Kidney (tissue), 13 donors: ENCODE measurements at regions not wholly inside any gene's neighbourhood (a gene's known extent, or its start where the extent isn't known, plus 50 kb on each side); places are given as distances from the start of the nearest gene placed in this dataset.

Experiments
- DNase-seq, 5 donors: peaks; one replicate each; pipeline ENCODE4 v3.0.0-alpha.2; 2013 to 2020
- FAIRE-seq: peaks from 2 replicates; lab custom pipeline; 2012; peaks lifted over from hg19 to GRCh38; lab: Jason Lieb, UNC
- H3K27ac ChIP-seq, 2 donors: one replicate each; pipeline ENCODE4 v1.7.0; 2013; ENCODE audit warnings: low read depth in 2 of 2, low read length in 2 of 2, inconsistent platforms in 1 of 2
- H3K27me3 ChIP-seq: one replicate; pipeline ENCODE4 v1.7.1; 2013; ENCODE audit warnings: low read length, inconsistent platforms; ENCODE audit not compliant: control insufficient read depth, insufficient read depth
- H3K36me3 ChIP-seq, 3 donors: one replicate each; pipeline versions ENCODE4 v1.7.0 to v1.7.1; 2013; ENCODE audit warnings: low read length in 3 of 3, control low read depth in 1 of 3, inconsistent platforms in 1 of 3; ENCODE audit not compliant: insufficient read depth in 3 of 3, control insufficient read depth in 2 of 3
- H3K4me1 ChIP-seq, 3 donors: one replicate each; pipeline versions ENCODE4 v1.7.0 to v1.7.1; 2013; ENCODE audit warnings: low read length in 3 of 3, inconsistent platforms in 1 of 3, low read depth in 1 of 3; ENCODE audit not compliant: control insufficient read depth in 2 of 3, insufficient read depth in 2 of 3
- H3K4me3 ChIP-seq, 3 donors: one replicate each; pipeline versions ENCODE4 v1.7.0 to v1.8.1; 2013; ENCODE audit warnings: low read length in 3 of 3, control low read depth in 1 of 3, inconsistent platforms in 1 of 3
- H3K9ac ChIP-seq, 3 donors: one replicate each; pipeline versions ENCODE4 v1.7.0 to v1.7.1; 2013; ENCODE audit warnings: low read length in 3 of 3, control low read depth in 1 of 3, inconsistent platforms in 1 of 3
- H3K9me3 ChIP-seq, 3 donors: one replicate each; pipeline versions ENCODE4 v1.7.0 to v1.7.1; 2013; ENCODE audit warnings: low read length in 3 of 3, control low read depth in 1 of 3, inconsistent platforms in 1 of 3; ENCODE audit not compliant: control insufficient read depth in 2 of 3, insufficient read depth in 1 of 3
- intact Hi-C: fragments of 100-400 bp; cut with DNase I; formaldehyde crosslinking; loops from one replicate; pipeline ENCODE4 v1.11.1; 2022
- TF ChIP-seq, protein P1 (sequence below): IDR thresholded peaks from 3 replicates; pipeline ENCODE4 v1.5.1; 2012; ENCODE audit warnings: mild to moderate bottlenecking, moderate library complexity, borderline replicate concordance; ENCODE audit not compliant: insufficient read depth; ENCODE audit errors: extremely low read depth
- donor health status: control.
- donor health status: control.
- donor health status: control.
- donor health status: control.
- donor health status: control.
- donor health status: DM: yes; HTN: yes; CAD: no.
- donor health status: Normal renal cell carcinoma (clear cell type).

DNA sequence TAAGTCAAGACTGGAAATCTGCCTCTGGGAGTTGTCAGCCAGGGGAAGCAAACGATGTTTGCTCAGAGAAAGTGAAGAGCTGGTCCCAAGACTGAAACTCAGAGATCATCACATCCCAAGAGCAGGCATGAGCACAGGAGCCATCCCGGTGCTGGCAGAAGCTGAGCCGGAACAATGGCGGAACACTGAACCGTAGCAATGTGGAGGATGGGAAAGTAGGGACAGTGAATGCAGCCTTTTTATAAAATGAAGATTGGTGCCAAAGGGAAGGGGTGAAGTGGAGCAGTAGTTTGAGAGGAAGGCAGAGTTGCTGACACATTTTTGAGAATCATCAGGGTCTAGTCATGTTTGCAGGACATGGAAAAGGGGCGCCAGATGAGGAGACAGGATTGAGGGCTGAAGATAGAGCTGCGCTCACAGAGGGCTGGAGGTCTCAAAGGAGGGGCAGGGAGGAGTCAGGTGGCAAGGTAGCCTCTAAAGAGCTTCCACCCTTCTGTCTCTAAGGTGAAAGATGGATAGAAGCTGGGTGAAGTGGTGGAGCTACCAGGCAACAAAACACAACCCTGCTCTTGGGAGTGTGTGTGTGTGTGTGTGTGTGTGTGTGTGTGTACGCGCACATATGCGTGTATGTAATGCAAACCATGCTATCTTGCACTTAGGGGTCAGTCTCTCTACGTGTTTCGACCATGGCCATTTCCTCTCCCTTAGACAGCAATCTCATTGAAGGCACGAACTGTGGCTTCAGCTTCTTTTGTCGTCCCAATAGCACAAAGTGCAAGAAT lies 94.3 kb upstream of the IRF2BP2 start:
- no peak overlapping the region for H3K4me3 ChIP-seq
- intact Hi-C loops: no loop called here
- no peak for FAIRE-seq
- DNase-seq: no peak
- H3K9ac ChIP-seq: no peak overlapping the region
- H3K9me3 ChIP-seq: no peaks in the 10 kb centered on the region
- H3K4me1 ChIP-seq: peaks cover 3 to 8% (median 4%) of the 10 kb centered on the region in 3 donors
- no peaks in the 10 kb centered on the region for H3K36me3 ChIP-seq
- H3K27me3 ChIP-seq: no peaks in the 10 kb centered on the region
- TF ChIP-seq, protein P1, sequence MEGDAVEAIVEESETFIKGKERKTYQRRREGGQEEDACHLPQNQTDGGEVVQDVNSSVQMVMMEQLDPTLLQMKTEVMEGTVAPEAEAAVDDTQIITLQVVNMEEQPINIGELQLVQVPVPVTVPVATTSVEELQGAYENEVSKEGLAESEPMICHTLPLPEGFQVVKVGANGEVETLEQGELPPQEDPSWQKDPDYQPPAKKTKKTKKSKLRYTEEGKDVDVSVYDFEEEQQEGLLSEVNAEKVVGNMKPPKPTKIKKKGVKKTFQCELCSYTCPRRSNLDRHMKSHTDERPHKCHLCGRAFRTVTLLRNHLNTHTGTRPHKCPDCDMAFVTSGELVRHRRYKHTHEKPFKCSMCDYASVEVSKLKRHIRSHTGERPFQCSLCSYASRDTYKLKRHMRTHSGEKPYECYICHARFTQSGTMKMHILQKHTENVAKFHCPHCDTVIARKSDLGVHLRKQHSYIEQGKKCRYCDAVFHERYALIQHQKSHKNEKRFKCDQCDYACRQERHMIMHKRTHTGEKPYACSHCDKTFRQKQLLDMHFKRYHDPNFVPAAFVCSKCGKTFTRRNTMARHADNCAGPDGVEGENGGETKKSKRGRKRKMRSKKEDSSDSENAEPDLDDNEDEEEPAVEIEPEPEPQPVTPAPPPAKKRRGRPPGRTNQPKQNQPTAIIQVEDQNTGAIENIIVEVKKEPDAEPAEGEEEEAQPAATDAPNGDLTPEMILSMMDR: no peak
- no peak overlapping the region for H3K27ac ChIP-seq

DNA sequence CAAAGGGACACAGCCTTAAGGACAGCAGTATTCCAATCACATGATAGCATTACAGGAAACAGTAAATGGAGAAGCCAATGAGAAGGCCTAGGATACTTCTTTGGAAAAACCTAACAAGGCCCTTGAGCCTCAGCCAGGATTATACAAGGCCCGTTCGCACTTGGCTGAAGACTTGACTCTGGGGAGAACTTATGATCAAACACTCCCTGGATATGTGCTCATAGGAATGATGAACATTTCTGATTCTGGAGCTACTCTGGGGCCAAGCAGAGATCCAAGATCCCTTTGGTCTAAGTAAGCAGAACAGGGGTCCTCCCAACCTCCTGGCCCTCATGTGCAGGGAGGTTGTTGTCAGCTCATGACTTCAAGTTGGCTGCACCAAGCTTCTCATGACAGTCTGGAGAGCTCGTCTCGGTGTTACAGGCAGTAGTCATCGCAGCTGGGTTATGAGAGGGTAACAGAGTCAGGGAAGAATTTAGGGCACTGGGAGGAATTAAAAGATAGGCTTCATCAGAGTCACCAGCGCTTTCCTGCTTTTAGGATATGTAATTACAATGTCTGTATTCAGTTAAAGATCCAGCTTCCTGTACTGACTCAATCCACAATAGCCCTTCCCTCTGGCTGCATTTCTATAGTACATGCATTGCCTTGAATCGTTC lies 92.5 kb upstream of the IRF2BP2 start:
- peaks cover 0 to 8% (median 3%) of the 10 kb centered on the region in 3 donors for H3K4me1 ChIP-seq
- TF ChIP-seq, protein P1: no peak
- H3K9me3 ChIP-seq: no peaks in the 10 kb centered on the region
- intact Hi-C loops: no loop called here
- FAIRE-seq (no peak), DNase-seq (no peak)
- H3K27me3 ChIP-seq: no peaks in the 10 kb centered on the region
- H3K9ac ChIP-seq: no peak overlapping the region
- H3K27ac ChIP-seq: no peak overlapping the region
- no peaks in the 10 kb centered on the region for H3K36me3 ChIP-seq
- H3K4me3 ChIP-seq: no peak overlapping the region

DNA sequence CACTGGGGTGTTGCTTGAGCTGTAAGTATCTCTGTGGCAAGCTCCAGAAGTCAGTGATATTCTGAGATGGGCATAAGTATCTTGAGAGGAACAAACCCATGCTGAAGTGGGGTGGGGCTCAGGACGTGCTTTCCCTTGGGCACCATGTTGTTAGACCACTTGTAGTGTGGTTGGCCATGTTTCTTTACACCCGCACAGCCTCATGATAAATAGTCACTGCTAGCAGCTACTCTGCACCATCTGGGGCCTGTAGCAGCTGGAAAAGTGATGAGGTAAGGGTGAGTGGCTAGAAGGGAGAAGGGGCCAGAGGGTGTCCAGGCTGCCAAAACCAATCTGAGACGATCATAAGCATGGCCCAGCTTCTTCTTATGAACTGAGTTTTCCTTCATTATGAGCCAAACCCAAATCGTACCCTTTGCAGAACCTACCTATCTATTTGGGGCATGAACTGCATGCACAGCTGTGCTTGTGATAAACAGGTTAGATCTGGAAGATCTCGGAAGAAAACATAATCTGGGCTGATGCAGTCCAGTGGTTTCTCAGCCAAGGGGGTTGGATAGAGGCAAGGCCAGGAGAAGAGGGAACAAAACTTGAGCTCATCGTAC lies 91.9 kb upstream of the IRF2BP2 start:
- no peak for DNase-seq
- no peak overlapping the region for H3K4me3 ChIP-seq
- no peaks in the 10 kb centered on the region for H3K9me3 ChIP-seq
- FAIRE-seq: no peak
- intact Hi-C loops: no loop called here
- H3K9ac ChIP-seq: no peak overlapping the region
- TF ChIP-seq, protein P1: no peak
- H3K27me3 ChIP-seq: no peaks in the 10 kb centered on the region
- no peak overlapping the region for H3K27ac ChIP-seq
- H3K36me3 ChIP-seq: no peaks in the 10 kb centered on the region
- peaks cover 0 to 8% (median 3%) of the 10 kb centered on the region in 3 donors for H3K4me1 ChIP-seq
